ENCODE measurements at regions not wholly inside any gene's neighbourhood (a gene's known extent, or its start where the extent isn't known, plus 50 kb on each side); places are given as distances from the start of the nearest gene placed in this dataset.

- TF ChIP-seq REST (IDR thresholded peaks at IDR 0.05; ENCODE audit: unreplicated experiment) (no peak), CTCF (conservative IDR thresholded peaks at IDR 0.05; ENCODE audit: low read depth in 2 of 2) (no peak)
Observed at GRCh38 chr4:154041640-154042039, 252.8 kb upstream of the SFRP2 start.
